Kidney (tissue), 13 donors: ENCODE measurements at regions not wholly inside any gene's neighbourhood (a gene's known extent, or its start where the extent isn't known, plus 50 kb on each side); places are given as distances from the start of the nearest gene placed in this dataset.

ENCODE experiments used
- DNase-seq, 5 donors: peaks; one replicate each; pipeline ENCODE4 v3.0.0-alpha.2; 2013 to 2020
- FAIRE-seq: peaks from 2 replicates; lab custom pipeline; 2012; peaks lifted over from hg19 to GRCh38; lab: Jason Lieb, UNC
- H3K27ac ChIP-seq, 2 donors: one replicate each; pipeline ENCODE4 v1.7.0; 2013; ENCODE audit warnings: low read depth in 2 of 2, low read length in 2 of 2, inconsistent platforms in 1 of 2
- H3K27me3 ChIP-seq: one replicate; pipeline ENCODE4 v1.7.1; 2013; ENCODE audit warnings: low read length, inconsistent platforms; ENCODE audit not compliant: control insufficient read depth, insufficient read depth
- H3K36me3 ChIP-seq, 3 donors: one replicate each; pipeline versions ENCODE4 v1.7.0 to v1.7.1; 2013; ENCODE audit warnings: low read length in 3 of 3, control low read depth in 1 of 3, inconsistent platforms in 1 of 3; ENCODE audit not compliant: insufficient read depth in 3 of 3, control insufficient read depth in 2 of 3
- H3K4me1 ChIP-seq, 3 donors: one replicate each; pipeline versions ENCODE4 v1.7.0 to v1.7.1; 2013; ENCODE audit warnings: low read length in 3 of 3, inconsistent platforms in 1 of 3, low read depth in 1 of 3; ENCODE audit not compliant: control insufficient read depth in 2 of 3, insufficient read depth in 2 of 3
- H3K4me3 ChIP-seq, 3 donors: one replicate each; pipeline versions ENCODE4 v1.7.0 to v1.8.1; 2013; ENCODE audit warnings: low read length in 3 of 3, control low read depth in 1 of 3, inconsistent platforms in 1 of 3
- H3K9ac ChIP-seq, 3 donors: one replicate each; pipeline versions ENCODE4 v1.7.0 to v1.7.1; 2013; ENCODE audit warnings: low read length in 3 of 3, control low read depth in 1 of 3, inconsistent platforms in 1 of 3
- H3K9me3 ChIP-seq, 3 donors: one replicate each; pipeline versions ENCODE4 v1.7.0 to v1.7.1; 2013; ENCODE audit warnings: low read length in 3 of 3, control low read depth in 1 of 3, inconsistent platforms in 1 of 3; ENCODE audit not compliant: control insufficient read depth in 2 of 3, insufficient read depth in 1 of 3
- CTCF ChIP-seq: IDR thresholded peaks from 3 replicates; pipeline ENCODE4 v1.5.1; 2012; ENCODE audit warnings: mild to moderate bottlenecking, moderate library complexity, borderline replicate concordance; ENCODE audit not compliant: insufficient read depth; ENCODE audit errors: extremely low read depth
- intact Hi-C: fragments of 100-400 bp; cut with DNase I; formaldehyde crosslinking; loops from one replicate; pipeline ENCODE4 v1.11.1; 2022
- donor health status: control.
- donor health status: control.
- donor health status: control.
- donor health status: control.
- donor health status: control.
- donor health status: DM: yes; HTN: yes; CAD: no.
- donor health status: Normal renal cell carcinoma (clear cell type).

- no peak for FAIRE-seq
- no peak for TF ChIP-seq CTCF
- intact Hi-C loops: no loop called here
- H3K4me1 ChIP-seq: no peaks in the 10 kb centered on the region
- no peaks in the 10 kb centered on the region for H3K27me3 ChIP-seq
- DNase-seq: no peak
- no peak overlapping the region for H3K4me3 ChIP-seq
- no peak overlapping the region for H3K9ac ChIP-seq
- no peak overlapping the region for H3K27ac ChIP-seq
- H3K9me3 ChIP-seq: no peaks in the 10 kb centered on the region
- no peaks in the 10 kb centered on the region for H3K36me3 ChIP-seq
Observed at GRCh38 chr11:69580529-69580928, 60.4 kb upstream of the CCND1 start.

GRCh38 chr11:69582756-69583467 is 58.0 kb upstream of the CCND1 start:
- Histone ChIP-seq H3K9ac (no peak overlapping the region), H3K27ac (no peak overlapping the region), H3K9me3 (no peaks in the 10 kb centered on the region), H3K27me3 (no peaks in the 10 kb centered on the region), H3K4me1 (no peaks in the 10 kb centered on the region), H3K36me3 (no peaks in the 10 kb centered on the region), H3K4me3 (no peak overlapping the region)
- FAIRE-seq (no peak), DNase-seq (peak in 1 of 5 donors; percentile 44)
- TF ChIP-seq CTCF: no peak
- intact Hi-C loops: no loop called here

GRCh38 chr11:69584160-69584559 is 56.8 kb upstream of the CCND1 start:
- intact Hi-C loops: no loop called here
- H3K27me3 ChIP-seq: no peaks in the 10 kb centered on the region

More at GRCh38 chr11:69584160-69584559, 56.8 kb upstream of the CCND1 start:
- FAIRE-seq (no peak), DNase-seq (no peak)
- no peak overlapping the region for H3K9ac ChIP-seq
- no peaks in the 10 kb centered on the region for H3K36me3 ChIP-seq
- H3K9me3 ChIP-seq: no peaks in the 10 kb centered on the region
- no peak for TF ChIP-seq CTCF
- no peaks in the 10 kb centered on the region for H3K4me1 ChIP-seq
- H3K4me3 ChIP-seq: no peak overlapping the region
- no peak overlapping the region for H3K27ac ChIP-seq
